Keratinocyte (primary cell): ENCODE measurements at regions not wholly inside any gene's neighbourhood (a gene's known extent, or its start where the extent isn't known, plus 50 kb on each side); places are given as distances from the start of the nearest gene placed in this dataset.

Experiments used
- DNase-seq: peaks from one replicate; pipeline ENCODE4 v3.0.0-alpha.2; 2011; ENCODE audit warnings: low read depth, missing footprints, low spot score
- FAIRE-seq: peaks from 2 replicates; lab custom pipeline; 2011; peaks lifted over from hg19 to GRCh38; lab: Jason Lieb, UNC
- H2AFZ ChIP-seq: 2 replicates; pipeline ENCODE4 v1.6.0; 2012; ENCODE audit warnings: low read length, control low read depth, inconsistent platforms; ENCODE audit not compliant: control insufficient read depth
- H3K27ac ChIP-seq: 2 replicates; pipeline ENCODE4 v1.5.1; 2011; ENCODE audit warnings: low read length; ENCODE audit not compliant: control insufficient read depth, insufficient read depth
- H3K27me3 ChIP-seq: 3 replicates; pipeline ENCODE4 v1.6.0; 2011; ENCODE audit warnings: low read length; ENCODE audit not compliant: control insufficient read depth, insufficient read depth; ENCODE audit errors: extremely low read depth
- H3K36me3 ChIP-seq, 2 experiments: 2 replicates in 1 of 2; 3 replicates in 1 of 2; pipeline ENCODE4 v1.5.1; 2011; ENCODE audit warnings: low read length in 2 of 2, mild to moderate bottlenecking in 1 of 2; ENCODE audit not compliant: control insufficient read depth in 2 of 2, insufficient read depth in 2 of 2; ENCODE audit errors: extremely low read depth in 1 of 2
- H3K4me1 ChIP-seq: 3 replicates; pipeline ENCODE4 v1.5.1; 2011; ENCODE audit warnings: low read length; ENCODE audit not compliant: control insufficient read depth, insufficient read depth; ENCODE audit errors: extremely low read depth
- H3K4me2 ChIP-seq: 3 replicates; pipeline ENCODE4 v1.6.0; 2011; ENCODE audit warnings: low read depth, low read length; ENCODE audit not compliant: control insufficient read depth, insufficient read depth; ENCODE audit errors: extremely low read depth
- H3K4me3 ChIP-seq, 3 experiments: fragments of 200-600 bp in 1 of 3; sonication (generic) in 1 of 3; 2 replicates in 2 of 3; 3 replicates in 1 of 3; pipeline ENCODE4 v1.5.1; 2011 to 2016; ENCODE audit warnings: low read length in 3 of 3, mild to moderate bottlenecking in 3 of 3, control low read depth in 2 of 3, inconsistent platforms in 1 of 3, low read depth in 1 of 3, mixed read lengths in 1 of 3, mixed run types in 1 of 3, moderate library complexity in 1 of 3; ENCODE audit not compliant: control insufficient read depth in 2 of 3, insufficient read depth in 2 of 3; ENCODE audit errors: extremely low read depth in 1 of 3
- H3K79me2 ChIP-seq: 2 replicates; pipeline ENCODE4 v1.6.0; 2012; ENCODE audit warnings: low read length; ENCODE audit not compliant: control insufficient read depth, insufficient read depth
- H3K9ac ChIP-seq: 3 replicates; pipeline ENCODE4 v1.6.0; 2011; ENCODE audit warnings: low read length; ENCODE audit not compliant: control insufficient read depth, insufficient read depth; ENCODE audit errors: extremely low read depth
- H3K9me1 ChIP-seq: 3 replicates; pipeline ENCODE4 v1.6.0; 2011; ENCODE audit warnings: low read length; ENCODE audit not compliant: control insufficient read depth, insufficient read depth; ENCODE audit errors: extremely low read depth
- H3K9me3 ChIP-seq: 2 replicates; pipeline ENCODE4 v1.5.1; 2012; ENCODE audit warnings: low read depth, low read length; ENCODE audit not compliant: control insufficient read depth
- H4K20me1 ChIP-seq: 3 replicates; pipeline ENCODE4 v1.6.0; 2011; ENCODE audit warnings: low read length; ENCODE audit not compliant: control insufficient read depth, insufficient read depth; ENCODE audit errors: extremely low read depth
- EZH2 ChIP-seq: IDR thresholded peaks from one replicate; pipeline ENCODE4 v1.6.1; 2012; ENCODE audit warnings: inconsistent platforms, mild to moderate bottlenecking, low read length, moderate library complexity
- dilution Hi-C: fragments of 300-500 bp; cut with MboI; formaldehyde crosslinking; loops from one replicate; pipeline ENCODE4 v1.7.0; 2020; ENCODE audit warnings: low sequenced_read_pairs; ENCODE audit not compliant: extremely low pct_ligation_motif_present
- TF ChIP-seq, protein P1 (sequence below), 3 experiments: IDR thresholded peaks in 1 of 3; conservative IDR thresholded peaks in 1 of 3; optimal IDR thresholded peaks in 1 of 3; 2 replicates in 2 of 3; 3 replicates in 1 of 3; pipeline versions ENCODE3 to v1.5.1; 2011; ENCODE audit warnings: low read length in 3 of 3, mild to moderate bottlenecking in 3 of 3, moderate library complexity in 2 of 3, control low read depth in 1 of 3, inconsistent platforms in 1 of 3; ENCODE audit not compliant: insufficient read depth in 2 of 3; ENCODE audit errors: extremely low read depth in 1 of 3

DNA sequence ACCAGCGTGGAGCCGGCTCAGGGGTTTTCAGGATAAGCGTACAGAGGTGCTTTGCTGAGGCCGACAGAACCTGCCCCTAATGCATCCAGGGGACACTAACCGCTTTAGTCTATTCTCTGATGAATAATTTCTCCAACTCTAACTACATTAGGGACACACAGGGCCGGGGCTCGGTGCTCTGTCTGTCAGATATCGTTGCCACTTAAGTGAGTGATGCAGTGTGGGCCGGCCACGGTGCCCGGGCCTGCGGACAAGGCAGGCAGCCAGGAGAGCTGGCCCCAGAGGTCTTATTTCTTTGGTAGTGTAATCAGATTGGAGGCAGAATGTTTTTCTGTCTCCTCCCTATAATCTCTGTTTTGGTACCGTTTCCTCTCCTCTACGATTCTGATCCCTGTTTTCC, 62.7 kb downstream of the ADRA2A start:
- no peaks in the 10 kb centered on the region for H3K27me3 ChIP-seq
- H3K79me2 ChIP-seq: no peaks in the 10 kb centered on the region
- H3K36me3 ChIP-seq: no peaks in the 10 kb centered on the region
- no peak for TF ChIP-seq EZH2
- TF ChIP-seq, protein P1, sequence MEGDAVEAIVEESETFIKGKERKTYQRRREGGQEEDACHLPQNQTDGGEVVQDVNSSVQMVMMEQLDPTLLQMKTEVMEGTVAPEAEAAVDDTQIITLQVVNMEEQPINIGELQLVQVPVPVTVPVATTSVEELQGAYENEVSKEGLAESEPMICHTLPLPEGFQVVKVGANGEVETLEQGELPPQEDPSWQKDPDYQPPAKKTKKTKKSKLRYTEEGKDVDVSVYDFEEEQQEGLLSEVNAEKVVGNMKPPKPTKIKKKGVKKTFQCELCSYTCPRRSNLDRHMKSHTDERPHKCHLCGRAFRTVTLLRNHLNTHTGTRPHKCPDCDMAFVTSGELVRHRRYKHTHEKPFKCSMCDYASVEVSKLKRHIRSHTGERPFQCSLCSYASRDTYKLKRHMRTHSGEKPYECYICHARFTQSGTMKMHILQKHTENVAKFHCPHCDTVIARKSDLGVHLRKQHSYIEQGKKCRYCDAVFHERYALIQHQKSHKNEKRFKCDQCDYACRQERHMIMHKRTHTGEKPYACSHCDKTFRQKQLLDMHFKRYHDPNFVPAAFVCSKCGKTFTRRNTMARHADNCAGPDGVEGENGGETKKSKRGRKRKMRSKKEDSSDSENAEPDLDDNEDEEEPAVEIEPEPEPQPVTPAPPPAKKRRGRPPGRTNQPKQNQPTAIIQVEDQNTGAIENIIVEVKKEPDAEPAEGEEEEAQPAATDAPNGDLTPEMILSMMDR (optimal IDR thresholded peaks at IDR 0.05 in 1 of 3, IDR thresholded peaks at IDR 0.05 in 1 of 3, conservative IDR thresholded peaks at IDR 0.05 in 1 of 3; ENCODE audit: extremely low read depth in 1 of 3, insufficient read depth in 2 of 3, low read length in 3 of 3): no peak
- no peak for FAIRE-seq
- H3K4me2 ChIP-seq: no peak overlapping the region
- H3K27ac ChIP-seq: no peak overlapping the region
- H3K4me1 ChIP-seq: no peaks in the 10 kb centered on the region
- H4K20me1 ChIP-seq: no peaks in the 10 kb centered on the region
- no peaks in the 10 kb centered on the region for H3K9me3 ChIP-seq
- no peak overlapping the region for H2AFZ ChIP-seq
- no peaks in the 10 kb centered on the region for H3K9me1 ChIP-seq
- dilution Hi-C loops: no loop called here
- H3K9ac ChIP-seq: no peak overlapping the region
- no peak for DNase-seq
- H3K4me3 ChIP-seq: no peak overlapping the region

DNA sequence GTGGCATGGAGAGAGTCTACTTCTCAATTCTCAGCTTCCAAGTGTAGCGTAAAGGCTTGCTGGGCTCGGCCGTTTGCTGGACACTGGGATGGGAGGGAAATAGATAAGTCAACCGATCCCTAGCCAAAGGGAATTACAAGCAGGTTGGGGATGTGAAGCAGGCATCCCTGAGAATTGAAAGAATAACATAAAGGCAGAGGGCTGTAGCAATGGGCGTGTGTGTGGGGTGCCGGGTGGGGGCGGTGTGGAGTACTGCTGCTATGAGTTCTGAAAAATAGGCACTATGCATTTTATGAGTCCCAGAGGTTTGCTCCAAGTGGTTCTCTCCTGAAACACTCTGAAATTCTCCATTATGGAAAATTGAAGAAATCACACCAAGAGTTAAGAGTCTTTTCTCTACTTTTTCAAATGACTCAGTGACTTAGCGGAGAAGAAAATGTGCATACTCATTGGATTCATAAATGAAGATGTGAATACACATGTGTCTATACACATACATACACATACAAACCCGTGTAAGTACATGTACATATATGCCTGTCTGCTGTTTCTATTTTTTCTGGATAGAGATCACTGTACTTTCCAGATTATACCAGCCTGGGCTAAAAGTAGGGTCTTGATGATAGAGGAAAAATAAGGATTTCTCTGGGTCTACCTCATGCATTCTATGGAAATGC, 65.4 kb downstream of the ADRA2A start:
- Histone ChIP-seq H3K9me3 (no peaks in the 10 kb centered on the region), H3K27me3 (no peaks in the 10 kb centered on the region), H3K4me2 (no peak overlapping the region), H3K4me3 (no peak overlapping the region), H3K36me3 (no peaks in the 10 kb centered on the region), H3K9me1 (no peaks in the 10 kb centered on the region), H3K79me2 (no peaks in the 10 kb centered on the region), H3K4me1 (no peaks in the 10 kb centered on the region), H4K20me1 (no peaks in the 10 kb centered on the region), H3K9ac (no peak overlapping the region), H2AFZ (no peak overlapping the region), H3K27ac (no peak overlapping the region)
- FAIRE-seq (no peak), DNase-seq (no peak)
- TF ChIP-seq, protein P1 (optimal IDR thresholded peaks at IDR 0.05 in 1 of 3, IDR thresholded peaks at IDR 0.05 in 1 of 3, conservative IDR thresholded peaks at IDR 0.05 in 1 of 3; ENCODE audit: extremely low read depth in 1 of 3, insufficient read depth in 2 of 3, low read length in 3 of 3): peak in 1 of 3 experiments; percentile 11
- TF ChIP-seq EZH2: no peak
- dilution Hi-C loops: no loop called here
